ENCODE measurements at regions not wholly inside any gene's neighbourhood (a gene's known extent, or its start where the extent isn't known, plus 50 kb on each side); places are given as distances from the start of the nearest gene placed in this dataset.
A peak's percentile ranks its signal among the peaks of the same experiment; 100 is the strongest.

- no peak for TF ChIP-seq CTCF (conservative IDR thresholded peaks at IDR 0.05; ENCODE audit: low read depth, low read length)
Observed at GRCh38 chr9:100838857-100839256, 189.7 kb upstream of the PLPPR1 start.

GRCh38 chr9:100848726-100849125 lies 179.8 kb upstream of the PLPPR1 start:
- no peak overlapping the region for H3K4me3 ChIP-seq (ENCODE audit: low read depth, low read length)
- DNase-seq (ENCODE audit: low read depth) = no peak
- TF ChIP-seq CTCF (conservative IDR thresholded peaks at IDR 0.05; ENCODE audit: low read depth, low read length) = no peak

More at GRCh38 chr9:100838857-100839256, 189.7 kb upstream of the PLPPR1 start:
- no peak for DNase-seq (ENCODE audit: low read depth)
- no peak overlapping the region for H3K4me3 ChIP-seq (ENCODE audit: low read depth, low read length)

- H3K4me3 ChIP-seq (ENCODE audit: low read depth, low read length) = no peak overlapping the region
- TF ChIP-seq CTCF (conservative IDR thresholded peaks at IDR 0.05; ENCODE audit: low read depth, low read length) = no peak
- DNase-seq (ENCODE audit: low read depth) = no peak
Observed at GRCh38 chr9:100852088-100852487, 176.4 kb upstream of the PLPPR1 start.

- TF ChIP-seq CTCF (conservative IDR thresholded peaks at IDR 0.05; ENCODE audit: low read depth, low read length) = no peak
- peak; percentile 32 for DNase-seq (ENCODE audit: low read depth)
- no peak overlapping the region for H3K4me3 ChIP-seq (ENCODE audit: low read depth, low read length)
Observed at GRCh38 chr9:100856238-100856637, 172.3 kb upstream of the PLPPR1 start.

- TF ChIP-seq CTCF (conservative IDR thresholded peaks at IDR 0.05; ENCODE audit: low read depth, low read length) = no peak
- no peak overlapping the region for H3K4me3 ChIP-seq (ENCODE audit: low read depth, low read length)
- no peak for DNase-seq (ENCODE audit: low read depth)
Observed at GRCh38 chr9:100865111-100865510, 163.4 kb upstream of the PLPPR1 start.

- no peak overlapping the region for H3K4me3 ChIP-seq (ENCODE audit: low read depth, low read length)
- no peak for DNase-seq (ENCODE audit: low read depth)
- no peak for TF ChIP-seq CTCF (conservative IDR thresholded peaks at IDR 0.05; ENCODE audit: low read depth, low read length)
Observed at GRCh38 chr9:100865648-100866047, 162.9 kb upstream of the PLPPR1 start.

GRCh38 chr9:100869326-100869725 lies 159.2 kb upstream of the PLPPR1 start:
- no peak overlapping the region for H3K4me3 ChIP-seq (ENCODE audit: low read depth, low read length)
- TF ChIP-seq CTCF (conservative IDR thresholded peaks at IDR 0.05; ENCODE audit: low read depth, low read length) = no peak

More at GRCh38 chr9:100869326-100869725, 159.2 kb upstream of the PLPPR1 start:
- peak; percentile 56 for DNase-seq (ENCODE audit: low read depth)

All from epithelial cell of proximal tubule (primary cell).